HG02642 (cell line): ENCODE measurements at regions not wholly inside any gene's neighbourhood (a gene's known extent, or its start where the extent isn't known, plus 50 kb on each side); places are given as distances from the start of the nearest gene placed in this dataset.
"Not testable (repeated sequence)": the region's sequence is repeated elsewhere in the genome, so short reads cannot be mapped to it uniquely, and the experiment has no call there.

Experiments used
- ATAC-seq: cut with Tn5 transposase; IDR thresholded peaks from one replicate; pipeline ENCODE4 v1.9.1; 2021; ENCODE audit warnings: mild to moderate bottlenecking; ENCODE audit not compliant: unreplicated experiment, poor library complexity

- ATAC-seq, result no peak
Observed at GRCh38 chr6:140300331-140300730, 925.9 kb upstream of the CITED2 start.

DNA sequence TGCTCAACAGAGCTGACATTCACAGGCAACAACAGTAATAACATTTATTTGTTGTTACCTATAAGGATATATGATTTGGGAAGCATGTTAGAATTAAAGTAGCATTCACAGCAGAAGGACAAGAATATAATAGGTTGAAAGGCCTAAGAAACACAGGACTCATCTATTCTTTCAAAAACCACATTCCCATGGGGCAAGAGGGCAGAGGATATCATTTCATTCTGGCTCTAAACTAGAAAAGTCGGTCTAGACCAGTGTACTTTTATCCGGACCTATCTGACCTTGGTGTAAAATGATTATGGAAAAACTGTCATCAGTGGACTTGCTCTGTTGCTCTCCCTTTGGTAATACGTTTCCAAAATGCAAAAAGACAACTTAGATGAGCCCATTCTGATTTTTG, 914.7 kb upstream of the CITED2 start:
- no peak for ATAC-seq

DNA sequence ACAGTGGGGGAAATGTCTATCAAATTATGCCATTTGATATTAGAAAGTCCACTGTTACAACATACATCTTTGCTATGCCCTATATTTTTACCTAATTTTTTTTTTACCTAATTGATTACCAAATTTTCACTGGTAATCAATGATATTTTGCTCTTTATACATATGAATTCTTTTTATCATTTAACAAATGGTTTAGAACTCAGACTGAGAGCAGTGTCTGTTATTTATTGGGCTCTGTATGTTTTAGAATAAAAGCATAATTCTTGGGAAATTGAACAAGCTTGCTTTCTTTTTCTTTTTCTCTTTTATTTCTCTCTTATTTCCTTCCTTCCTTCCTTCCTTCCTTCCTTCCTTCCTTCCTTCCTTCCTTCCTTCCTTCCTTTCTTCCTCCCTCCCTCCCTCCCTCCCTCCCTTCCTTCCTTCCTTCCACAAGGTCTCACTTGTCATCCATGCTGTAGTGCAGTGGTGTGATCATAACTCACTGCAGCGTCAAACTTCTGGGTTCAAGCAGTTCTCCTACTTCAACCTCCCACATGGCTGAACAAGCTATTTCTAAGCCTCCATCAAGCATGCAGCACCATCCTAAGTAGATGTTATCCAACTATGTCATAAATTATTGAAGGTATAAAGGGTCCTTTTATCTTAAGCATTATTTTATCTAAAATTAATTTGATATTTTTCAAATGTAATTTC, 911.7 kb upstream of the CITED2 start:
- ATAC-seq, result no peak

DNA sequence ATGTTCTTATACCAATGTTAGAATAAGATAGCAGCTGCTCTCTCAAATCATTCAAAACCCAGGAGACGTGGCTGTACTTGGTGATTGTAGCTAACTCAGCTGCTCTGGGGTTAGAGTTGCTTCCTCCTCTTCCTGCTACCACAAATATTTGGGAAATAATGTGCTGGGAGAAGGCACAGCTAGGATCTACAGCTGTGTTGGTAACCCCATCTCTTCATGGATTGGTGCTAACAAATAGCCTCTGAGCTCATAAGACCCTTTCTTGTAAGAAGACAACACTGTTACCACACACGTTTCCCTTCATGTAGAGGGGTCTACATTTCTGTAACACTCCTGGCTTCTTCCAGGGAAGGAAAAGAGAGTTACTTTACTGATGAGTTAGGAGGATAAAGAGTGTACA, 911.0 kb upstream of the CITED2 start:
- ATAC-seq, result no peak

DNA sequence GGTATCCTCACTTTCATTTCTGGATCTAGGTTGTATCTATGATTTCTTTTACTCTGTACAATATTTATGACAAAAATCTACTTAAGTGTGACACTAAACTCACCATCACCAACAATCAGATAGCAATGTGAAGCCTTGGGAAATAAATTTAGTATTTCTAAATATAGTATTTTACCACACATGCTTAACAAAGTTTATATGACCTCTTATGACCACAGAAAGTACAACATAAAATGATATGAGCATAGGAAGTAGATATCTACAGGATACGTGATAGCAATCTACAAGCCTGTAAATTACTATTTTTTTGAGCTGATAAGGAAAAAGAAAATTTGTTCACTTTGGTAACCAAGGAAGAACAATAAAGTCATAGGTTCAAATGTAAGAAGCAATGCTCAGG, 910.4 kb upstream of the CITED2 start:
- ATAC-seq, result no peak

DNA sequence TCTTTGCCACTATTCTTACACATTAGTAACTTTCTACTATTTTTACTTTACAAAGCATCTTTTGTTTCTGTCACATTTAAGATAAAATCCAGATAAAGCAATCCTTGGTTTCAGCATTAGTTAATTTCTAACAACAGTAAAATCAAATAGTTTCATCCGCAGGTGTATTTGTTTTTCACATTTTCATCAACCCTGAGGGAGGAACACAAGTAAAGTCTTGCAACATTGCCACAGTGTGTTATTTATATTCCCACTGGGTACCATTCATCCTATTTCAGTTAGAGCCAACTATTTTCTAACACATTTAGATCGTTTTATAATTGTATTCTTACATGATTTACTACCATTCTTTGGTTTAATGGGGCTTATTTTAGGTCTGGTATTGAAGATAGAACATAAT, 908.7 kb upstream of the CITED2 start:
- ATAC-seq, result no peak

DNA sequence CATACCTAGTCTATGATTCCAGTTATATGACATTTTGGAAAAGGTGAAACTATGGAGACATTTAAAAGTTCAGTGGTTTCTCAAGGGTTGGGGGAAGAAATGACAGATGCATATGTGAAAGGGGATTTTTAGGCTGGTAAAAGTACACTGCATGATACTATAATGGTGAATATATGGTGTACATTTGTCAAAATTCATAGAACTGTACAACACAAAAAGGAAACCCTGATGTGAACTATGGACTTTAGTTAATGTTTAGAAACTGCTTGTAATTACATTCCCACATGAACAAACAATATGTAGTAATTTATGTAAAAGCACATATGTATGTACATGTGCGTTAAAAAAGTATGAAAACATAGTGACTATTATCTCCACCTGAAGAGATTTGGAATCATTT, 907.3 kb upstream of the CITED2 start:
- ATAC-seq, result no peak

GRCh38 chr6:140281236-140281635, 906.8 kb upstream of the CITED2 start:
- no peak for ATAC-seq

DNA sequence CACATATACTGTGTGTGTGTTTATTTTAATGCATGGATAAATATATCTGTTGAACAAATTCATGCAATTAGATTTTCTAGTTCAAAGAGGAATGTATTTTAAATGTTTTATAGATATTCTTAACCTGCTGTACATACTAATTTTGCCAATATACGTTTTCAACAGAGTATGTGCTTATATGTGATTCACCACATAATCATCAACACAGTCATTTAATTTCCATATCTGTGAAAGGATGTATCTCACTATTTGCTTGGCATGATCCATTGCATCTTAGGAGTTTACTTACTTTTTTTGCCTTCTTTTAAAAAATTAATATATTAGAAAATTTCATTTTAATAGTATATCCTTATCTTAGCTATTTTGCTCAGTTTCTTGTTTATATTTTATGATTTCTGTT, 902.3 kb upstream of the CITED2 start:
- ATAC-seq, result no peak

GRCh38 chr6:140276133-140276532, 901.7 kb upstream of the CITED2 start:
- no peak for ATAC-seq

- no peak for ATAC-seq
Observed at GRCh38 chr6:140275725-140276124, 901.3 kb upstream of the CITED2 start.

- ATAC-seq, result no peak
Observed at GRCh38 chr6:140274548-140274947, 900.1 kb upstream of the CITED2 start.

GRCh38 chr6:140271759-140272377, 897.4 kb upstream of the CITED2 start:
- peak; percentile 98 for ATAC-seq

- no peak for ATAC-seq
Observed at GRCh38 chr6:140269591-140270165, 895.2 kb upstream of the CITED2 start.

- no peak for ATAC-seq
Observed at GRCh38 chr6:140264431-140264830, 890.0 kb upstream of the CITED2 start.

GRCh38 chr6:140258302-140258701, 883.9 kb upstream of the CITED2 start:
- ATAC-seq, result not testable (repeated sequence)

DNA sequence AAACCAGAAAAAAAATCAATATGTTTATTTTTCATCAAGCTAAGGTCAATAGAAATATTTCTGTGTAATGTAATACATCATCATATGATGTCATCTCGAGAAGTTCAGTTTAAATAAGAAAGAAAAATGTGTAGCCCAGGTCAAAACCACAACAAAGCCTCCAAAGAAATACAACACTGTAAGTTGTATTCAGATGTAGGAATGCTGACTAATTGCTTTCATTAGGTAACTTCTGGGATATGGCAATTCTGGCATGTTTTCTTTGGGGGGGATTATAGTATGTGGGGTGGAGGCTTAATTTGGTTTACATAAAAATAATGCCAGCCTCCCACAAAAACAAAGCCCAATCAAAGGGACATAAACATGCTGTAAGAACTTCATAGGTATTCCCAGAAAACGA, 881.8 kb upstream of the CITED2 start:
- no peak for ATAC-seq

- ATAC-seq, result no peak
Observed at GRCh38 chr6:140253096-140253495, 878.6 kb upstream of the CITED2 start.

- no peak for ATAC-seq
Observed at GRCh38 chr6:140252099-140252498, 877.7 kb upstream of the CITED2 start.

DNA sequence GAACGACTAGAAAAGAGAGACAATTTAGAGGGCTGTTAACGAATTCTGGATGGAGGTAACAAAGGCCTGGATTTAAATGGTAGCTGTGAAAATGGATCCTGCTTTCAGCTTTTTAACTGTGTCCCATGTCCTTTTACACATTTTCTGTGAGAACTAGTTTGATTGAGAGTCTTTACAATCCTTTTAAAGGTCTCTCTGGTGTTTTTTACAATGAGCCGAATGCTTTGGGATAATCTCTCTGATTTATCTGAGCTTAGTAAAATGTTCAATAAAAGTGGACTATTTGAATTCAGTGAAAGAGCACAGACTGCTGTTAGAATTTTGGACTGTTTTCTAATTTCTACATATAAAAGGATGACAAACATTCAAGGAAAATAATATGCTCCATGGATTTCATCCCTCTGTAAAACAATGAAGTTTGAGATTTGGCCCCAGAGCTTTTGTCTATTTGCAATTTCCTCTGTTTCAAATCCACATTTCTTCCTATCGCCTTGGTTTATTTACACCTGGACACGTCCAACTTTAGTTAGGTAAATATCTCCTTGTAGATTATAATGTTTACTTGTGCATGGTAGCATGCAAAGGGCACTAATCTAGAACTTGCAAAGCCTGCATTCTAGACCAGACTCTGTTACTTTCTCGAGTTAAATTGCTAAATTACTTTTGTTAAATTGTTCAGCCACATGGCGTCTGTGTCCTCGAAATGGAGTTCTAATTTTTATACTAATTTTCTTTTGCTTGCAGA, 871.0 kb upstream of the CITED2 start:
- no peak for ATAC-seq

GRCh38 chr6:140237251-140237650, 862.8 kb upstream of the CITED2 start:
- no peak for ATAC-seq
